Activated CD8-positive, alpha-beta memory T cell treated with anti-CD3 and anti-CD28 coated beads, Interleukin-2, amount 50 U/mL, for 1 hour (primary cell): ENCODE measurements at regions not wholly inside any gene's neighbourhood (a gene's known extent, or its start where the extent isn't known, plus 50 kb on each side); places are given as distances from the start of the nearest gene placed in this dataset.

Experiments used
- DNase-seq: peaks from one replicate; pipeline ENCODE4 v3.0.0-alpha.2; 2020; ENCODE audit errors: extremely low read depth

GRCh38 chr12:127619869-127620734, 646.9 kb upstream of the TMEM132C start:
- DNase-seq, result no peak

- DNase-seq, result no peak
These were observed 646.1 kb upstream of the TMEM132C start for GRCh38 chr12:127620735-127621355.

GRCh38 chr12:127621366-127621765, 645.6 kb upstream of the TMEM132C start:
- no peak for DNase-seq

- DNase-seq, result no peak
These were observed 643.6 kb upstream of the TMEM132C start for GRCh38 chr12:127623362-127623761.

- DNase-seq, result no peak
These were observed 641.7 kb upstream of the TMEM132C start for GRCh38 chr12:127625176-127625771.

GRCh38 chr12:127628645-127629044, 638.3 kb upstream of the TMEM132C start:
- no peak for DNase-seq

- DNase-seq, result no peak
These were observed 637.7 kb upstream of the TMEM132C start for GRCh38 chr12:127629066-127629820.

GRCh38 chr12:127632461-127632860, 634.5 kb upstream of the TMEM132C start:
- DNase-seq, result no peak

- DNase-seq, result no peak
These were observed 631.1 kb upstream of the TMEM132C start for GRCh38 chr12:127635838-127636237.

GRCh38 chr12:127636882-127637281, 630.1 kb upstream of the TMEM132C start:
- DNase-seq, result no peak

GRCh38 chr12:127640181-127640886, 626.6 kb upstream of the TMEM132C start:
- DNase-seq, result no peak

GRCh38 chr12:127642208-127642607, 624.8 kb upstream of the TMEM132C start:
- no peak for DNase-seq

GRCh38 chr12:127648321-127648720, 618.6 kb upstream of the TMEM132C start:
- DNase-seq, result no peak

- DNase-seq, result no peak
These were observed 617.0 kb upstream of the TMEM132C start for GRCh38 chr12:127649961-127650360.

- DNase-seq, result no peak
These were observed 616.3 kb upstream of the TMEM132C start for GRCh38 chr12:127650626-127651025.

- DNase-seq, result no peak
These were observed 614.7 kb upstream of the TMEM132C start for GRCh38 chr12:127652281-127652680.

- no peak for DNase-seq
These were observed 612.5 kb upstream of the TMEM132C start for GRCh38 chr12:127654383-127654985.

- DNase-seq, result no peak
These were observed 611.3 kb upstream of the TMEM132C start for GRCh38 chr12:127655691-127656090.

- DNase-seq, result no peak
These were observed 610.7 kb upstream of the TMEM132C start for GRCh38 chr12:127656266-127656665.

GRCh38 chr12:127657036-127657435, 609.9 kb upstream of the TMEM132C start:
- no peak for DNase-seq

GRCh38 chr12:127660961-127661360, 606.0 kb upstream of the TMEM132C start:
- DNase-seq, result no peak
